ENCODE measurements at regions not wholly inside any gene's neighbourhood (a gene's known extent, or its start where the extent isn't known, plus 50 kb on each side); places are given as distances from the start of the nearest gene placed in this dataset.

DNA sequence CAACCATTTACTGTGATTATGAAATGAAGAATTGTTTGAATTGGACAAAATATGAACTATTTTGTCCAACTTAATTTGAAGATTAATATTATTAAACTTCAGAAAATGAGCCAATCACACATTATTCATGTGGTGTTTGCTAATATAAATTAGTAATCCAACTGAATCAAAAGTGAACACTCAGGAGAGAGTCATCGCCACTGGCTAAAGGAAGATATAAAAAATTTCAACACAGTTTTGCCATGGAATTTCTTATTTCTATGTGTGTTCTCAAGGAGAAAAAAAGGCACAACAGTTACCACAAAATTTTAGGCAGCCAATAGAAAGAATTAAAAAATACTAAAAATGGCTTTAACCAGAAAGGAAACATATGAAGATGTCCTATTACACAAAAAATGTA, 2683.8 kb downstream of the PCDH9 start:
- no peak for DNase-seq
- TF ChIP-seq, protein P1, sequence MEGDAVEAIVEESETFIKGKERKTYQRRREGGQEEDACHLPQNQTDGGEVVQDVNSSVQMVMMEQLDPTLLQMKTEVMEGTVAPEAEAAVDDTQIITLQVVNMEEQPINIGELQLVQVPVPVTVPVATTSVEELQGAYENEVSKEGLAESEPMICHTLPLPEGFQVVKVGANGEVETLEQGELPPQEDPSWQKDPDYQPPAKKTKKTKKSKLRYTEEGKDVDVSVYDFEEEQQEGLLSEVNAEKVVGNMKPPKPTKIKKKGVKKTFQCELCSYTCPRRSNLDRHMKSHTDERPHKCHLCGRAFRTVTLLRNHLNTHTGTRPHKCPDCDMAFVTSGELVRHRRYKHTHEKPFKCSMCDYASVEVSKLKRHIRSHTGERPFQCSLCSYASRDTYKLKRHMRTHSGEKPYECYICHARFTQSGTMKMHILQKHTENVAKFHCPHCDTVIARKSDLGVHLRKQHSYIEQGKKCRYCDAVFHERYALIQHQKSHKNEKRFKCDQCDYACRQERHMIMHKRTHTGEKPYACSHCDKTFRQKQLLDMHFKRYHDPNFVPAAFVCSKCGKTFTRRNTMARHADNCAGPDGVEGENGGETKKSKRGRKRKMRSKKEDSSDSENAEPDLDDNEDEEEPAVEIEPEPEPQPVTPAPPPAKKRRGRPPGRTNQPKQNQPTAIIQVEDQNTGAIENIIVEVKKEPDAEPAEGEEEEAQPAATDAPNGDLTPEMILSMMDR (IDR thresholded peaks at IDR 0.05; ENCODE audit: low read depth, low read length), result no peak
- no peaks in the 10 kb centered on the region for H3K36me3 ChIP-seq

DNA sequence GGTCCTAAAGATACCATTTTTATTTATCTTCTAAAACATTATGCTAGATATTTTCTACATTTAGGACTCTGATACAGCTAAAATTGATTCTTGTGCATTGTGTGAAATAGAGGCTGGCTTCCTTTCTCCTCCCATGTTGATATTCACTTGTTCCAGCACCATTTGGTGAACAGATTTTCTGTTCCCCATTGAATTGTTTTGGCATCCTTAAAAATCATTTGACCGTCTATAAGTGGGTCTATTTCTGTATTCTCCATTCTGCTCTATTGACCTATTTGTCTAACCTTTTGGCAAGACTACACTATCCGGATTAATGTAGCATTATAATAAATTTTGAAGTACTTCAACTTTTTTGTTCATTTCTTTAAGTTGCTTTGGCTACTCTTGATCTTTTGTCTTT, 2689.2 kb downstream of the PCDH9 start:
- TF ChIP-seq, protein P1 (IDR thresholded peaks at IDR 0.05; ENCODE audit: low read depth, low read length), result no peak
- Histone ChIP-seq H3K27me3 (ENCODE audit: insufficient read depth, low read depth, severe bottlenecking) (no peaks in the 10 kb centered on the region), H3K27ac (no peak overlapping the region), H3K4me3 (ENCODE audit: low read depth, low read length) (no peak overlapping the region), H3K36me3 (no peaks in the 10 kb centered on the region), H3K9me3 (ENCODE audit: severe bottlenecking) (no peaks in the 10 kb centered on the region)
- no peak for DNase-seq

More for the DNA sequence above, 2683.8 kb downstream of the PCDH9 start:
- no peak overlapping the region for H3K4me3 ChIP-seq (ENCODE audit: low read depth, low read length)
- H3K27ac ChIP-seq, result no peak overlapping the region
- H3K9me3 ChIP-seq (ENCODE audit: severe bottlenecking), result no peaks in the 10 kb centered on the region
- no peaks in the 10 kb centered on the region for H3K27me3 ChIP-seq (ENCODE audit: insufficient read depth, low read depth, severe bottlenecking)

DNA sequence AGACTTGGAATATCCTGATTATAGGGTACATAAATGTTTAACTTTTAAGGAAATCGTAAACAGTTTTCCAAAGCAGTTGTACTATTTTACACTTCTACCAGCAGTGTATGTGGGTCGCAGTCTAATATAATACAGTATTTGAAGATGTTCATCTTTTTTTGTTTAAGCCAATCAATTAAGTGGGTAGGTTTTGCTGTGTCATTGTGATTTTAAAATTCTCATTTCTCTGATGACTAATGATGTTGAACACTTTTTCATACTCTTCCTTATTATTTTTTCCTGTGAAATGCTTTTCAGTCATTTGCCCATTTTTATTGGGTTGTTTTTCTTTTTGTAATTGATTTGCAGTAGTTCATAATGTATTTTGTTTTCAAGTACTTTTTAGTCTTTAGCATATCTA, 2689.7 kb downstream of the PCDH9 start:
- H3K4me3 ChIP-seq (ENCODE audit: low read depth, low read length), result no peak overlapping the region
- no peak overlapping the region for H3K27ac ChIP-seq
- no peaks in the 10 kb centered on the region for H3K9me3 ChIP-seq (ENCODE audit: severe bottlenecking)
- TF ChIP-seq, protein P1 (IDR thresholded peaks at IDR 0.05; ENCODE audit: low read depth, low read length), result no peak
- DNase-seq, result no peak
- H3K36me3 ChIP-seq, result no peaks in the 10 kb centered on the region
- no peaks in the 10 kb centered on the region for H3K27me3 ChIP-seq (ENCODE audit: insufficient read depth, low read depth, severe bottlenecking)

DNA sequence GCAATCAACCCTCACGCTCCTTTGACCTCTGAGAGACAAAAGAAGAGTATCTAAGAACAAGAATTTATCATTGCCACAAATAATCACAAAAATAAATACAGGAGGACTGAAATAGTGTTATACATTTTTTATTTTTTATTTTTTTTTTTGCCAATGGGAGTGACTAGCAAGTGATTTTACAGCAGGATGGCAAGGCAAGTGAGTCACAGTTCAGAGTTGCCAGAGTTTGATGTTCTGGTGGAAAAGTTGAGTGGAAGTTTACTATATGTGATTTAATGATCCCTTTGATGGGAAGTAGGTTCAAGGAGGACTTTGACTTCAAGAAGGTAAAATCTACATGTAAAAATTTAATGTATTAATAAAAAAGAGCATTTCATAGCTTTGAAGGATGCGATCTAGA, 2691.4 kb downstream of the PCDH9 start:
- H3K4me3 ChIP-seq (ENCODE audit: low read depth, low read length), result no peak overlapping the region
- no peaks in the 10 kb centered on the region for H3K9me3 ChIP-seq (ENCODE audit: severe bottlenecking)
- H3K27me3 ChIP-seq (ENCODE audit: insufficient read depth, low read depth, severe bottlenecking), result no peaks in the 10 kb centered on the region
- no peak for DNase-seq
- TF ChIP-seq, protein P1 (IDR thresholded peaks at IDR 0.05; ENCODE audit: low read depth, low read length), result no peak
- H3K36me3 ChIP-seq, result no peaks in the 10 kb centered on the region
- H3K27ac ChIP-seq, result no peak overlapping the region

DNA sequence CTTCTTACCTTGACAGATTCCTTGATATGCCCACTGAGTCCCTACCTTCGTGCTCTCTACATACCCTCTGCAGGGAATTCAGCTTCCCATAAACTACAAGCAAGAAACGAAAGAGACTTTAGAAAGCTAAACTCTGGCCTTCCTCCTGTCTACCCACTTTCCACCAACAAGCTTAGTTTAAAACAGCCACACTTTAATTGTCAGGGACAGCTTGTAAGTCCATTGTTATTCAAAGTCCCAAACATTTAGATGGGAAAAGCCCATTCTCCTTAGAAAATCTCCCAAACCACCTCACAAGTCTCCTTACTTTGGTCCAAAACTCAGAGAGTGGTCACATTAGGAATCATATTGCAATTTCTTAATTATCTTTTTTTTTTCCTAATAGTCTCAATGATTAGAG, 2695.8 kb downstream of the PCDH9 start:
- H3K9me3 ChIP-seq (ENCODE audit: severe bottlenecking), result no peaks in the 10 kb centered on the region
- no peak overlapping the region for H3K27ac ChIP-seq
- no peaks in the 10 kb centered on the region for H3K27me3 ChIP-seq (ENCODE audit: insufficient read depth, low read depth, severe bottlenecking)
- TF ChIP-seq, protein P1 (IDR thresholded peaks at IDR 0.05; ENCODE audit: low read depth, low read length), result no peak
- no peaks in the 10 kb centered on the region for H3K36me3 ChIP-seq
- no peak for DNase-seq
- H3K4me3 ChIP-seq (ENCODE audit: low read depth, low read length), result no peak overlapping the region

DNA sequence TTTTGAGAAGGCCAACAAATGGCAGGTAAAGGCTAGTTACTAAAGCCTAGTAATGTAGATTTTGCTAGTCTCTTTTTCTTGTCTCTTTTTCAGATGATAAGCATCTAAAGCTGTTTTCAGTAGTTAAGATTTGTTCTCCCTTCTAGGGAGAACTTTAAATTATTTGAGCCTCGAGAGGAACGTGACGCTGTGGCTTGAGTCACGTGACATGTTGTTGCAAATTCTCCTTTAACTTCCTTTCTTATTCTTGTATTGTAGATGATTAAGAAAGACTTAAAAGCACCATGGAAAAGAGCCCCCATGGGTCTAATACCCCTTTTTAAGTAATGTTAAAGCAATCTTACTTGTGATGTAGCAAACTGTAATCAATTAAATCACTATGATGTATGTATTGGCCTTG, 2698.7 kb downstream of the PCDH9 start:
- Histone ChIP-seq H3K27me3 (ENCODE audit: insufficient read depth, low read depth, severe bottlenecking) (no peaks in the 10 kb centered on the region), H3K36me3 (no peaks in the 10 kb centered on the region), H3K4me3 (ENCODE audit: low read depth, low read length) (no peak overlapping the region), H3K9me3 (ENCODE audit: severe bottlenecking) (no peaks in the 10 kb centered on the region), H3K27ac (no peak overlapping the region)
- no peak for DNase-seq
- TF ChIP-seq, protein P1 (IDR thresholded peaks at IDR 0.05; ENCODE audit: low read depth, low read length), result no peak
